HAP-1 (cell line): ENCODE measurements at regions not wholly inside any gene's neighbourhood (a gene's known extent, or its start where the extent isn't known, plus 50 kb on each side); places are given as distances from the start of the nearest gene placed in this dataset.
"Not testable (repeated sequence)": the region's sequence is repeated elsewhere in the genome, so short reads cannot be mapped to it uniquely, and the experiment has no call there.

Source experiments
- DNase-seq, 2 experiments: peaks; one replicate each; pipeline ENCODE4 v3.0.0-alpha.2; 2016 to 2020; ENCODE audit warnings: low spot score in 2 of 2
- H3K27me3 ChIP-seq: fragments of 250-450 bp; sonication (Bioruptor Pico); 2 replicates; pipeline ENCODE4 v1.5.1; 2020; ENCODE audit warnings: low read depth, mild to moderate bottlenecking, moderate library complexity
- H3K36me3 ChIP-seq: fragments of 250-450 bp; sonication (Bioruptor Pico); replicated peaks from 2 replicates; pipeline ENCODE4 v1.5.1; 2020; ENCODE audit warnings: mild to moderate bottlenecking
- H3K4me1 ChIP-seq: fragments of 250-450 bp; sonication (Bioruptor Pico); 2 replicates; pipeline ENCODE4 v1.5.1; 2020; ENCODE audit warnings: mild to moderate bottlenecking
- H3K4me3 ChIP-seq: fragments of 250-450 bp; sonication (Bioruptor Pico); 2 replicates; pipeline ENCODE4 v1.5.1; 2020; ENCODE audit warnings: mild to moderate bottlenecking, moderate library complexity
- H3K9me3 ChIP-seq: fragments of 250-450 bp; sonication (Bioruptor Pico); 2 replicates; pipeline ENCODE4 v1.5.1; 2020; ENCODE audit warnings: mild to moderate bottlenecking, moderate library complexity
- in situ Hi-C: fragments of 300-500 bp; cut with MboI; formaldehyde crosslinking; loops from 3 replicates; pipeline ENCODE4 v1.14.3; 2020; ENCODE audit warnings: low sequenced_read_pairs, inconsistent platforms, mixed read lengths

GRCh38 chr11:29171360-29171950 lies 845.4 kb downstream of the KCNA4 start:
- H3K36me3 ChIP-seq, result no peaks in the 10 kb centered on the region
- H3K9me3 ChIP-seq, result no peaks in the 10 kb centered on the region
- no peak for DNase-seq
- no peak overlapping the region for H3K4me3 ChIP-seq
- H3K27me3 ChIP-seq, result no peaks in the 10 kb centered on the region
- H3K4me1 ChIP-seq, result no peaks in the 10 kb centered on the region
- in situ Hi-C loops, result no loop called here

GRCh38 chr11:29166306-29166705 lies 850.5 kb downstream of the KCNA4 start:
- no peaks in the 10 kb centered on the region for H3K27me3 ChIP-seq
- in situ Hi-C loops, result no loop called here
- H3K9me3 ChIP-seq, result no peaks in the 10 kb centered on the region

GRCh38 chr11:29163231-29163630 lies 853.6 kb downstream of the KCNA4 start:
- no peaks in the 10 kb centered on the region for H3K36me3 ChIP-seq
- no peaks in the 10 kb centered on the region for H3K9me3 ChIP-seq
- H3K4me3 ChIP-seq, result no peak overlapping the region
- DNase-seq, result no peak
- no peaks in the 10 kb centered on the region for H3K27me3 ChIP-seq
- H3K4me1 ChIP-seq, result no peaks in the 10 kb centered on the region
- in situ Hi-C loops, result no loop called here

More at GRCh38 chr11:29166306-29166705, 850.5 kb downstream of the KCNA4 start:
- no peak overlapping the region for H3K4me3 ChIP-seq
- no peaks in the 10 kb centered on the region for H3K4me1 ChIP-seq
- no peak for DNase-seq
- no peaks in the 10 kb centered on the region for H3K36me3 ChIP-seq

GRCh38 chr11:29162491-29162890 lies 854.3 kb downstream of the KCNA4 start:
- Histone ChIP-seq H3K4me1 (no peaks in the 10 kb centered on the region), H3K27me3 (no peaks in the 10 kb centered on the region), H3K4me3 (no peak overlapping the region), H3K36me3 (no peaks in the 10 kb centered on the region), H3K9me3 (no peaks in the 10 kb centered on the region)
- DNase-seq, result no peak
- in situ Hi-C loops, result no loop called here

- H3K4me1 ChIP-seq, result no peaks in the 10 kb centered on the region
- DNase-seq, result no peak
- no peaks in the 10 kb centered on the region for H3K36me3 ChIP-seq
- in situ Hi-C loops, result no loop called here
- H3K4me3 ChIP-seq, result no peak overlapping the region
- no peaks in the 10 kb centered on the region for H3K27me3 ChIP-seq
- H3K9me3 ChIP-seq, result no peaks in the 10 kb centered on the region
Measured at GRCh38 chr11:29161191-29161590, 855.6 kb downstream of the KCNA4 start.

- Histone ChIP-seq H3K27me3 (no peaks in the 10 kb centered on the region), H3K4me3 (no peak overlapping the region), H3K4me1 (no peaks in the 10 kb centered on the region), H3K36me3 (no peaks in the 10 kb centered on the region), H3K9me3 (no peaks in the 10 kb centered on the region)
- peak; percentile 47 to 54 for DNase-seq
- in situ Hi-C loops, result no loop called here
Measured at GRCh38 chr11:29159552-29160465, 857.0 kb downstream of the KCNA4 start.

GRCh38 chr11:29153078-29153477 lies 863.8 kb downstream of the KCNA4 start:
- no peaks in the 10 kb centered on the region for H3K27me3 ChIP-seq
- in situ Hi-C loops, result no loop called here
- no peaks in the 10 kb centered on the region for H3K9me3 ChIP-seq
- H3K36me3 ChIP-seq, result no peaks in the 10 kb centered on the region
- no peak for DNase-seq
- no peaks in the 10 kb centered on the region for H3K4me1 ChIP-seq
- H3K4me3 ChIP-seq, result no peak overlapping the region

- H3K4me1 ChIP-seq, H3K4me3 ChIP-seq, H3K9me3 ChIP-seq, in situ Hi-C loops, H3K36me3 ChIP-seq, H3K27me3 ChIP-seq, DNase-seq: not testable (repeated sequence)
Measured at GRCh38 chr11:29142573-29142972, 874.3 kb downstream of the KCNA4 start.

GRCh38 chr11:29135504-29135903 lies 881.3 kb downstream of the KCNA4 start:
- Histone ChIP-seq H3K36me3 (no peaks in the 10 kb centered on the region), H3K4me1 (no peaks in the 10 kb centered on the region), H3K4me3 (no peak overlapping the region), H3K9me3 (no peaks in the 10 kb centered on the region), H3K27me3 (no peaks in the 10 kb centered on the region)
- in situ Hi-C loops, result no loop called here
- DNase-seq, result no peak

- in situ Hi-C loops, result no loop called here
- Histone ChIP-seq H3K4me1 (no peaks in the 10 kb centered on the region), H3K36me3 (no peaks in the 10 kb centered on the region), H3K27me3 (no peaks in the 10 kb centered on the region), H3K9me3 (no peaks in the 10 kb centered on the region), H3K4me3 (no peak overlapping the region)
- no peak for DNase-seq
Measured at GRCh38 chr11:29131055-29131454, 885.8 kb downstream of the KCNA4 start.

GRCh38 chr11:29129844-29130243 lies 887.0 kb downstream of the KCNA4 start:
- no peaks in the 10 kb centered on the region for H3K9me3 ChIP-seq
- DNase-seq, result no peak

GRCh38 chr11:29127461-29127860 lies 889.4 kb downstream of the KCNA4 start:
- no peaks in the 10 kb centered on the region for H3K4me1 ChIP-seq
- no peaks in the 10 kb centered on the region for H3K36me3 ChIP-seq
- H3K4me3 ChIP-seq, result no peak overlapping the region
- H3K9me3 ChIP-seq, result no peaks in the 10 kb centered on the region
- in situ Hi-C loops, result no loop called here
- no peaks in the 10 kb centered on the region for H3K27me3 ChIP-seq
- no peak for DNase-seq

More at GRCh38 chr11:29129844-29130243, 887.0 kb downstream of the KCNA4 start:
- H3K27me3 ChIP-seq, result no peaks in the 10 kb centered on the region
- H3K4me3 ChIP-seq, result no peak overlapping the region
- in situ Hi-C loops, result no loop called here
- no peaks in the 10 kb centered on the region for H3K4me1 ChIP-seq
- no peaks in the 10 kb centered on the region for H3K36me3 ChIP-seq

- Histone ChIP-seq H3K9me3 (no peaks in the 10 kb centered on the region), H3K36me3 (no peaks in the 10 kb centered on the region), H3K4me3 (no peak overlapping the region), H3K27me3 (no peaks in the 10 kb centered on the region), H3K4me1 (no peaks in the 10 kb centered on the region)
- DNase-seq, result no peak
- in situ Hi-C loops, result no loop called here
Measured at GRCh38 chr11:29125606-29126005, 891.2 kb downstream of the KCNA4 start.

- no peak for DNase-seq
Measured at GRCh38 chr11:29124470-29124869, 892.4 kb downstream of the KCNA4 start.

More at GRCh38 chr11:29124470-29124869, 892.4 kb downstream of the KCNA4 start:
- in situ Hi-C loops, result no loop called here
- H3K9me3 ChIP-seq, result no peaks in the 10 kb centered on the region
- H3K27me3 ChIP-seq, result no peaks in the 10 kb centered on the region
- no peaks in the 10 kb centered on the region for H3K36me3 ChIP-seq
- H3K4me1 ChIP-seq, result no peaks in the 10 kb centered on the region
- H3K4me3 ChIP-seq, result no peak overlapping the region
